ENCODE measurements at regions not wholly inside any gene's neighbourhood (a gene's known extent, or its start where the extent isn't known, plus 50 kb on each side); places are given as distances from the start of the nearest gene placed in this dataset.

GRCh38 chr2:37582481-37583220, 88.8 kb downstream of the CDC42EP3 start (continued):
- TF ChIP-seq ZNF717 (CRISPR knock-in tag; IDR thresholded peaks at IDR 0.05): no peak

- no peak overlapping the region for H3K27ac ChIP-seq (ENCODE audit: extremely low read depth, low read depth, low read length)
- H3K4me1 ChIP-seq (replicated peaks in 1 of 2; ENCODE audit: control insufficient read depth in 2 of 2, insufficient read depth in 2 of 2, low read length in 2 of 2): peaks cover 0 to 34% of the 10 kb centered on the region in 2 experiments; a peak in 4 of 5 replicates
- H2AFZ ChIP-seq (ENCODE audit: low read depth, low read length): peak overlapping the region; percentile 11; the same call in 1 of the 2 replicates
- in situ Hi-C loops (cut with MboI) (no loop called here), intact Hi-C loops (cut with micrococcal nuclease) (no loop called here)
- H3K9ac ChIP-seq (ENCODE audit: insufficient read depth in 1 of 2, low read depth in 2 of 2, low read length in 2 of 2): no peak overlapping the region
- TF ChIP-seq ZNF77 (CRISPR knock-in tag; IDR thresholded peaks at IDR 0.05) (no peak), ZNF134 (CRISPR knock-in tag; conservative IDR thresholded peaks at IDR 0.05) (no peak), BHLHE40 (IDR thresholded peaks at IDR 0.05; ENCODE audit: low read length) (0 out of 2 replicates have a peak, but pooled peaks have one; percentile 37), ZNF76 (CRISPR knock-in tag; IDR thresholded peaks at IDR 0.05; ENCODE audit: borderline replicate concordance) (no peak), ZNF717 (CRISPR knock-in tag; IDR thresholded peaks at IDR 0.05) (no peak), E2F1 (CRISPR knock-in tag; IDR thresholded peaks at IDR 0.05) (no peak), MTA2 (IDR thresholded peaks at IDR 0.05; ENCODE audit: low read depth) (no peak), ZC3H4 (CRISPR knock-in tag; IDR thresholded peaks at IDR 0.05; ENCODE audit: borderline replicate concordance) (no peak), ZNF316 (IDR thresholded peaks at IDR 0.05) (no peak)
- no peaks in the 10 kb centered on the region for H3K9me1 ChIP-seq (ENCODE audit: control insufficient read depth, insufficient read depth, low read length)
- no TSS peak for BruUV-seq (replicated peaks)
- FAIRE-seq: no peak
- WGBS (ENCODE audit: insufficient coverage, low coverage, missing lambda C conversion rate): 57% methylated on average over 3 of the region's 3 CpGs
- H3K27me3 ChIP-seq (ENCODE audit: control insufficient read depth in 2 of 2, insufficient read depth in 2 of 2, low read length in 2 of 2): no peaks in the 10 kb centered on the region
- H3K36me3 ChIP-seq (ENCODE audit: control insufficient read depth, insufficient read depth, low read length): peaks cover 4% of the 10 kb centered on the region; the same call in 1 of the 3 replicates
- 0 out of 2 replicates have a peak, but pooled peaks cover 5% of the 10 kb centered on the region for H3K9me3 ChIP-seq (replicated peaks; ENCODE audit: control insufficient read depth, insufficient read depth, low read depth, low read length)
- H4K20me1 ChIP-seq (replicated peaks; ENCODE audit: control insufficient read depth, insufficient read depth, low read length): no peaks in the 10 kb centered on the region
- H3K79me2 ChIP-seq (ENCODE audit: control insufficient read depth, insufficient read depth, low read length): no peaks in the 10 kb centered on the region
- ChIA-PET CTCF (ENCODE audit: low intra/inter-chr PET ratio) (no interaction called here), POLR2A (interaction anchor here (1.2 kb wide), 1 partner anchor 9 kb away, joined by 3 read pairs; no protein-coding TSS in a partner anchor)
- H3K4me2 ChIP-seq (ENCODE audit: insufficient read depth, low read length): no peak overlapping the region
- no peak for ATAC-seq
- DNase-seq (ENCODE audit: extremely low read depth in 1 of 4, low spot score in 3 of 4): no peak
- no peak overlapping the region for H3K4me3 ChIP-seq
These were observed 88.0 kb downstream of the CDC42EP3 start for GRCh38 chr2:37583402-37583801.

Data from K562 (cell line).